Kidney tubule cell (primary cell): ENCODE measurements at regions not wholly inside any gene's neighbourhood (a gene's known extent, or its start where the extent isn't known, plus 50 kb on each side); places are given as distances from the start of the nearest gene placed in this dataset.

Experiments used
- DNase-seq: peaks from one replicate; pipeline ENCODE4 v3.0.0-alpha.2; 2018; ENCODE audit warnings: low spot score

GRCh38 chr15:47212222-47213010 lies 504.9 kb upstream of the SEMA6D start:
- no peak for DNase-seq

GRCh38 chr15:47213883-47214282 lies 503.4 kb upstream of the SEMA6D start:
- no peak for DNase-seq

- no peak for DNase-seq
Observed at GRCh38 chr15:47218295-47218694, 499.0 kb upstream of the SEMA6D start.

GRCh38 chr15:47244361-47244760 lies 472.9 kb upstream of the SEMA6D start:
- no peak for DNase-seq

GRCh38 chr15:47246317-47246716 lies 471.0 kb upstream of the SEMA6D start:
- DNase-seq, result peak; percentile 19

- DNase-seq, result no peak
Observed at GRCh38 chr15:47258521-47258920, 458.8 kb upstream of the SEMA6D start.

GRCh38 chr15:47265686-47266085 lies 451.6 kb upstream of the SEMA6D start:
- no peak for DNase-seq

GRCh38 chr15:47266566-47266965 lies 450.7 kb upstream of the SEMA6D start:
- DNase-seq, result no peak

- DNase-seq, result no peak
Observed at GRCh38 chr15:47273864-47274263, 443.4 kb upstream of the SEMA6D start.

GRCh38 chr15:47283246-47283645 lies 434.1 kb upstream of the SEMA6D start:
- no peak for DNase-seq

- no peak for DNase-seq
Observed at GRCh38 chr15:47288794-47289193, 428.5 kb upstream of the SEMA6D start.

- DNase-seq, result no peak
Observed at GRCh38 chr15:47289656-47290055, 427.6 kb upstream of the SEMA6D start.

GRCh38 chr15:47291767-47292166 lies 425.5 kb upstream of the SEMA6D start:
- DNase-seq, result no peak

- no peak for DNase-seq
Observed at GRCh38 chr15:47292638-47293190, 424.6 kb upstream of the SEMA6D start.

- no peak for DNase-seq
Observed at GRCh38 chr15:47293466-47294162, 423.7 kb upstream of the SEMA6D start.

GRCh38 chr15:47294765-47295259 lies 422.5 kb upstream of the SEMA6D start:
- no peak for DNase-seq

GRCh38 chr15:47296881-47297280 lies 420.4 kb upstream of the SEMA6D start:
- DNase-seq, result no peak

- no peak for DNase-seq
Observed at GRCh38 chr15:47299846-47300434, 417.4 kb upstream of the SEMA6D start.

GRCh38 chr15:47300596-47300995 lies 416.7 kb upstream of the SEMA6D start:
- no peak for DNase-seq

GRCh38 chr15:47301481-47301880 lies 415.8 kb upstream of the SEMA6D start:
- DNase-seq, result no peak

GRCh38 chr15:47304656-47305055 lies 412.6 kb upstream of the SEMA6D start:
- DNase-seq, result no peak

- no peak for DNase-seq
Observed at GRCh38 chr15:47312161-47312560, 405.1 kb upstream of the SEMA6D start.
